Retinal pigment epithelial cell (primary cell): ENCODE measurements at regions not wholly inside any gene's neighbourhood (a gene's known extent, or its start where the extent isn't known, plus 50 kb on each side); places are given as distances from the start of the nearest gene placed in this dataset.
"Not testable (repeated sequence)": the region's sequence is repeated elsewhere in the genome, so short reads cannot be mapped to it uniquely, and the experiment has no call there.

Experiments used
- DNase-seq: peaks from one replicate; pipeline ENCODE4 v3.0.0-alpha.2; 2010; ENCODE audit warnings: low read depth
- H3K4me3 ChIP-seq: 2 replicates; pipeline ENCODE4 v1.5.1; 2011; ENCODE audit warnings: mild to moderate bottlenecking, low read length, control low read depth, moderate library complexity
- TF ChIP-seq, protein P1 (sequence below): conservative IDR thresholded peaks from 2 replicates; pipeline ENCODE4 v1.5.1; 2011; ENCODE audit warnings: low read depth, low read length, control low read depth, inconsistent platforms

DNA sequence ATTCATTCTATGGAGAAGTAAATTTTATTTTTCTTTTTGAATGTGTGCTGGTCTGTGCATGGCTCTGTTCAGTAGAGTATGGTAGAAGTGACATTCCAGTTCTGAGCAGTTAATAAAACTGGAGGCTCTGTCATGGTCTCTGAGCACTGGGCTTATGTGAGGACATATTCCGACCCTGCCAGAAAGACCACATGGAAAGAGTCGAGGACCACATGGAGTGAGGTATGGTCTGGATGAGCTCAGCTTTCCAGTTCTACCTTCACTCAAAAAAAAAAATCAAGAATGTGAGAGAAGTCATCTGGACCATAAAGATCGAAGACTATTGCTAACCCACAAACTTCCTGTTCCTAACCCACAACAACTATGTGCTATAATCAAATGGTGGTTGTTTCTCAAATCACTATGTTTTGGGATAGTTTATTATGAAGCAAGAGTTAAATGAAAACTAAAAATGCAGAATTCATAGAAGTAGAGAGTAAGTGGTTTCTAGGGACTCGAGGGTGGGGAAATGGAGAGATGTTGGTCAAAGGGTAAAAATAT, 534.2 kb upstream of the ANO5 start:
- TF ChIP-seq, protein P1, sequence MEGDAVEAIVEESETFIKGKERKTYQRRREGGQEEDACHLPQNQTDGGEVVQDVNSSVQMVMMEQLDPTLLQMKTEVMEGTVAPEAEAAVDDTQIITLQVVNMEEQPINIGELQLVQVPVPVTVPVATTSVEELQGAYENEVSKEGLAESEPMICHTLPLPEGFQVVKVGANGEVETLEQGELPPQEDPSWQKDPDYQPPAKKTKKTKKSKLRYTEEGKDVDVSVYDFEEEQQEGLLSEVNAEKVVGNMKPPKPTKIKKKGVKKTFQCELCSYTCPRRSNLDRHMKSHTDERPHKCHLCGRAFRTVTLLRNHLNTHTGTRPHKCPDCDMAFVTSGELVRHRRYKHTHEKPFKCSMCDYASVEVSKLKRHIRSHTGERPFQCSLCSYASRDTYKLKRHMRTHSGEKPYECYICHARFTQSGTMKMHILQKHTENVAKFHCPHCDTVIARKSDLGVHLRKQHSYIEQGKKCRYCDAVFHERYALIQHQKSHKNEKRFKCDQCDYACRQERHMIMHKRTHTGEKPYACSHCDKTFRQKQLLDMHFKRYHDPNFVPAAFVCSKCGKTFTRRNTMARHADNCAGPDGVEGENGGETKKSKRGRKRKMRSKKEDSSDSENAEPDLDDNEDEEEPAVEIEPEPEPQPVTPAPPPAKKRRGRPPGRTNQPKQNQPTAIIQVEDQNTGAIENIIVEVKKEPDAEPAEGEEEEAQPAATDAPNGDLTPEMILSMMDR, result no peak
- no peak overlapping the region for H3K4me3 ChIP-seq
- no peak for DNase-seq

DNA sequence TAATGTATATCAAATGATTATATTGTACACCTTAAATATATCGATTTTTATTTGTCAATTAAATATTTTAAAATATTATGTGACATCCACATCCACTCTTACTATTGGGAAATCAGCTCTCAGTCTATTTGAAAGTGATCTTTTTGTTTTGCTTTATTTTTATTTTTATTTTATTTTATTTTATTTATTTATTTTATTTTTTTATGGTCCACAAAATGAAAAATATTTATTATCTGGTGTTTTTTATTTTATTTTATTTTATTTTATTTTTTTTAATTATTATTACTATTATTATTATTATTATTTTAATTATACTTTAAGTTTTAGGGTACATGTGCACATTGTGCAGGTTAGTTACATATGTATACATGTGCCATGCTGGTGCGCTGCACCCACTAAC, 533.5 kb upstream of the ANO5 start:
- not testable (repeated sequence) for DNase-seq, H3K4me3 ChIP-seq

DNA sequence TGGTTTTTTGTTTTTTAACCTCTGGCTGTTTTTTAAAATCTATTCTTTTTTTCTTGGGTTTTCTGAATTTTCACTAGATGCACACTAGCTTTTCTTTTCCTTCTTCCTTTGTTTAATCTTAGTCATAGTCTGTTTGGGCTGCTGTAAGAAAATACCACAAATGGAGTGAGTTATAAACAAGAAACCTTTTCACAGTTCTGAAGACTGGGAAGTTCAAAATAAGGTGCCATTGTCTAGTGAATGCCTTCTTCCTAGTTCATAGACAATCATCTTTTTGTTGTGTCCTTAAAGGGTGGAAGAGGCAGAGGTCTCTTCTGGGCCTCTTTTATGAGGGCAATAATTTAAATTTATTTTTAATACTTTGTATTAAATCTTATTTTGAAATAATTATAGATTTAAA, 532.9 kb upstream of the ANO5 start:
- no peak for DNase-seq
- TF ChIP-seq, protein P1, result no peak

DNA sequence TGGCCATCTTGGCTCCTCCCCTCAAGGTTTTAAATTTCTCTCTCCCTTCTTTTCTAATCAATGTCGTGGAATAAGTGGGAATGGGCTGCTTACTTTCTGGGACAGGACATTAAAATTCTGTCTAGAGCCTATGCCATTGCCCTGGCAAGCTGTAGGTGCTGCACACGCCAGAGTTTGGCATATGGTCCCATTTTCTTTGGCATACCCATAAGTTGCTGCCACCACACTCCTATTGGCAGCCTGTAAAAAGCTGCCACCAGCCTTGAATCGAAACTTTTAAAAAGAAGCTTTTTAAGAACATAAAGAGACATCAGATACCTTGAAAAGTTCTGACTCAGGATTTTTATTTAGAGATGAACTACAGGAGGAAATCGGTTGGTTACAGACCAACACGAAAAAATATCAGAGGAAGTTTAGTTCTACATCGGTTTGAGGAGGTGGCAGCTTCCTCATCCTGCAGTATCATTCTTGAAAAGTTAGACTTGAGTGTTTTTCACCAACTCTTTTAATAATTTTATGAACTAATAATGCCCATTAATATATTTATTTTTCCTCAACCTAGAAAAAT, 517.8 kb upstream of the ANO5 start:
- TF ChIP-seq, protein P1, result no peak
- H3K4me3 ChIP-seq, result no peak overlapping the region
- no peak for DNase-seq

More for the DNA sequence above, 532.9 kb upstream of the ANO5 start:
- no peak overlapping the region for H3K4me3 ChIP-seq

DNA sequence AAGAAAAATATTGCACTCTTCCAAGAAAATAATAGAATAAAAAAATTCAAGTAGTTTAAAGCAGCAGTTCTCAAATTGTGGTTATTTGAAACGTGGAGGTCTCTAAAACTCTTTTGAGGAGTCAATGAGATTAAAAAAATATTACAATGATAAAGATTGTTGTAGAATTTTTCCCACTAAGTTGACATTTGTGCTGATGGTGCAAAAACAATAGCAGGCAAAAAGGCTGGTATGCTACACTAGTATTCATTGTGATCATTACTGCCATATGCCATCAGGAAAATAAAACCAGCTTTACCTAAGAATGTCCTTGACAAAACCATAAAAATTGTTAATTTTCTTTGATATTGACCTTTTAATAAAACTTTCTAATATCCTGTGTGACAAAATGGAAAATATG, 505.2 kb upstream of the ANO5 start:
- no peak overlapping the region for H3K4me3 ChIP-seq
- TF ChIP-seq, protein P1, result no peak
- DNase-seq, result no peak

DNA sequence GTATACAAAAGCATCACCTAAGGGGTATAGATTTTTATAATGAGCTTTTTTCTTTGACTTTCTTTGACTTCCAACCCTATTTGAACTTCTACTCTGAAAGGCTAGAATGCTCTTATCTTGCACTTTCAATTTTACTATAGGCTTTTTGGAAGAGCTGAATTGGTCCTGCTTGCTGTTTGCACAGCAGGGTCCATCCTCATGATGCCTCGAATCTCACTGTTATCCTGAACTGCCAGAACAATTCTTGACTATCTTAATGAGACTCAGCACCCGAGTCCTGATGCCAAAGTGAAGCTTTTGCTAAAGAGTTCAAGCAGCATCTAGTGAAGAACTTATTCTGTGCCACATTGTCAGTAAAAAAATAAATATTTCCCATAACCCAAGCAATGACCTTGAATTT, 488.3 kb upstream of the ANO5 start:
- no peak for DNase-seq
- H3K4me3 ChIP-seq, result no peak overlapping the region
- TF ChIP-seq, protein P1, result no peak

DNA sequence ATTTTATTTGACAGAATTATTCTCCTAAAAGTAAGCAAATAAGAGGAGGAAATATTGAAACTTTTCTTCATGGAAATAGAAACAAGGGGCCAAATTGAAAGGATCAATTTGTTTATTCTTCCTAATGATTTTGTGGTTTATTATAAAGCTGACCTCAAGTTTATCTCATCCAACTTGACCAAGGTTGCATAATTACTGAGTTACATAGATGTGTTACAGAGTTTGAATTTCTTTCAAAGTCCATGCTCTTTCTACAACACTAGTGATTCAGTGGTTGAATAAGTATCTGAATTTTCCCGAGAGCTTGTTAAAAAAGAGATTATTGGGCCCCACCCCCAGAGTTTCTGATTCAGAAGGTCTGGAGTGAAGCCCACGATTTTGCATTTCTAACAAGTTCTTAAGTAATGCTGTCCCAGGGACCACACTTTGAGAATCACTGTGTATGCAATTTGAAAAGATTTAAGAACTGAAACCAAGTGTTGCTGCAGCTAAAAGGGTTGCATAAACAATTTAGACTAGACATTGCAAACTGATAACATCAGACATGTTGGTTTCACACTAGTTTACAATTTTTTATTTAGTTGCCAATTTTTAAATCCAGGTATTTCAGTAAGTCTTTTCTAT, 485.7 kb upstream of the ANO5 start:
- TF ChIP-seq, protein P1, result no peak
- H3K4me3 ChIP-seq, result no peak overlapping the region
- no peak for DNase-seq
